ENCODE measurements at regions not wholly inside any gene's neighbourhood (a gene's known extent, or its start where the extent isn't known, plus 50 kb on each side); places are given as distances from the start of the nearest gene placed in this dataset.

GRCh38 chr3:105277656-105278055, 89.1 kb upstream of the ALCAM start:
- DNase-seq (ENCODE audit: low read depth, low spot score) (no peak), ATAC-seq (no peak)
- Histone ChIP-seq H3K9me3 (ENCODE audit: control insufficient read depth, insufficient read depth, low read depth, low read length) (no peaks in the 10 kb centered on the region), H3K27me3 (ENCODE audit: control insufficient read depth, insufficient read depth, low read length) (no peaks in the 10 kb centered on the region), H3K36me3 (ENCODE audit: control insufficient read depth, insufficient read depth, low read length) (no peaks in the 10 kb centered on the region), H3K4me1 (ENCODE audit: control insufficient read depth, insufficient read depth, low read length) (no peaks in the 10 kb centered on the region), H3K27ac (ENCODE audit: low read length) (no peak overlapping the region), H3K4me3 (ENCODE audit: low read depth in 2 of 2, low read length in 2 of 2) (no peak overlapping the region)
- in situ Hi-C loops (cut with HindIII; ENCODE audit: low pct_unique_long_range_greater_than_20kb, low sequenced_read_pairs), result no loop called here
- TF ChIP-seq POLR2AphosphoS5 (IDR thresholded peaks at IDR 0.05; ENCODE audit: low read depth, low read length), result no peak
- TF ChIP-seq, protein P1, sequence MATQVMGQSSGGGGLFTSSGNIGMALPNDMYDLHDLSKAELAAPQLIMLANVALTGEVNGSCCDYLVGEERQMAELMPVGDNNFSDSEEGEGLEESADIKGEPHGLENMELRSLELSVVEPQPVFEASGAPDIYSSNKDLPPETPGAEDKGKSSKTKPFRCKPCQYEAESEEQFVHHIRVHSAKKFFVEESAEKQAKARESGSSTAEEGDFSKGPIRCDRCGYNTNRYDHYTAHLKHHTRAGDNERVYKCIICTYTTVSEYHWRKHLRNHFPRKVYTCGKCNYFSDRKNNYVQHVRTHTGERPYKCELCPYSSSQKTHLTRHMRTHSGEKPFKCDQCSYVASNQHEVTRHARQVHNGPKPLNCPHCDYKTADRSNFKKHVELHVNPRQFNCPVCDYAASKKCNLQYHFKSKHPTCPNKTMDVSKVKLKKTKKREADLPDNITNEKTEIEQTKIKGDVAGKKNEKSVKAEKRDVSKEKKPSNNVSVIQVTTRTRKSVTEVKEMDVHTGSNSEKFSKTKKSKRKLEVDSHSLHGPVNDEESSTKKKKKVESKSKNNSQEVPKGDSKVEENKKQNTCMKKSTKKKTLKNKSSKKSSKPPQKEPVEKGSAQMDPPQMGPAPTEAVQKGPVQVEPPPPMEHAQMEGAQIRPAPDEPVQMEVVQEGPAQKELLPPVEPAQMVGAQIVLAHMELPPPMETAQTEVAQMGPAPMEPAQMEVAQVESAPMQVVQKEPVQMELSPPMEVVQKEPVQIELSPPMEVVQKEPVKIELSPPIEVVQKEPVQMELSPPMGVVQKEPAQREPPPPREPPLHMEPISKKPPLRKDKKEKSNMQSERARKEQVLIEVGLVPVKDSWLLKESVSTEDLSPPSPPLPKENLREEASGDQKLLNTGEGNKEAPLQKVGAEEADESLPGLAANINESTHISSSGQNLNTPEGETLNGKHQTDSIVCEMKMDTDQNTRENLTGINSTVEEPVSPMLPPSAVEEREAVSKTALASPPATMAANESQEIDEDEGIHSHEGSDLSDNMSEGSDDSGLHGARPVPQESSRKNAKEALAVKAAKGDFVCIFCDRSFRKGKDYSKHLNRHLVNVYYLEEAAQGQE (IDR thresholded peaks at IDR 0.05; ENCODE audit: insufficient read depth in 1 of 2, low read depth in 2 of 2, low read length in 1 of 2), result no peak
- TF ChIP-seq SIN3A (IDR thresholded peaks at IDR 0.05; ENCODE audit: borderline replicate concordance, insufficient read depth, low read depth, low read length), result no peak
- no peak for TF ChIP-seq TCF7L2 (IDR thresholded peaks at IDR 0.05; ENCODE audit: low read depth, low read length)
- TF ChIP-seq, protein P2, sequence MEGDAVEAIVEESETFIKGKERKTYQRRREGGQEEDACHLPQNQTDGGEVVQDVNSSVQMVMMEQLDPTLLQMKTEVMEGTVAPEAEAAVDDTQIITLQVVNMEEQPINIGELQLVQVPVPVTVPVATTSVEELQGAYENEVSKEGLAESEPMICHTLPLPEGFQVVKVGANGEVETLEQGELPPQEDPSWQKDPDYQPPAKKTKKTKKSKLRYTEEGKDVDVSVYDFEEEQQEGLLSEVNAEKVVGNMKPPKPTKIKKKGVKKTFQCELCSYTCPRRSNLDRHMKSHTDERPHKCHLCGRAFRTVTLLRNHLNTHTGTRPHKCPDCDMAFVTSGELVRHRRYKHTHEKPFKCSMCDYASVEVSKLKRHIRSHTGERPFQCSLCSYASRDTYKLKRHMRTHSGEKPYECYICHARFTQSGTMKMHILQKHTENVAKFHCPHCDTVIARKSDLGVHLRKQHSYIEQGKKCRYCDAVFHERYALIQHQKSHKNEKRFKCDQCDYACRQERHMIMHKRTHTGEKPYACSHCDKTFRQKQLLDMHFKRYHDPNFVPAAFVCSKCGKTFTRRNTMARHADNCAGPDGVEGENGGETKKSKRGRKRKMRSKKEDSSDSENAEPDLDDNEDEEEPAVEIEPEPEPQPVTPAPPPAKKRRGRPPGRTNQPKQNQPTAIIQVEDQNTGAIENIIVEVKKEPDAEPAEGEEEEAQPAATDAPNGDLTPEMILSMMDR (IDR thresholded peaks at IDR 0.05), result no peak
- POLR2A ChIA-PET, result no interaction called here
- no TSS peak for BruUV-seq (replicated peaks)
- intact Hi-C loops (cut with micrococcal nuclease; ENCODE audit: unreplicated experiment), result no loop called here
- CTCF ChIA-PET, result no interaction called here

- intact Hi-C loops (cut with micrococcal nuclease; ENCODE audit: unreplicated experiment), result no loop called here
- in situ Hi-C loops (cut with HindIII; ENCODE audit: low pct_unique_long_range_greater_than_20kb, low sequenced_read_pairs), result no loop called here
- H3K36me3 ChIP-seq (ENCODE audit: control insufficient read depth, insufficient read depth, low read length), result no peaks in the 10 kb centered on the region
- no peak overlapping the region for H3K4me3 ChIP-seq (ENCODE audit: low read depth in 2 of 2, low read length in 2 of 2)
- CTCF ChIA-PET, result no interaction called here
- no peaks in the 10 kb centered on the region for H3K9me3 ChIP-seq (ENCODE audit: control insufficient read depth, insufficient read depth, low read depth, low read length)
- no TSS peak for BruUV-seq (replicated peaks)
- H3K27me3 ChIP-seq (ENCODE audit: control insufficient read depth, insufficient read depth, low read length), result no peaks in the 10 kb centered on the region
- no peaks in the 10 kb centered on the region for H3K4me1 ChIP-seq (ENCODE audit: control insufficient read depth, insufficient read depth, low read length)
- POLR2A ChIA-PET, result no interaction called here
- ATAC-seq, result no peak
- H3K27ac ChIP-seq (ENCODE audit: low read length), result no peak overlapping the region
- TF ChIP-seq POLR2AphosphoS5 (IDR thresholded peaks at IDR 0.05; ENCODE audit: low read depth, low read length), result no peak
- TF ChIP-seq TCF7L2 (IDR thresholded peaks at IDR 0.05; ENCODE audit: low read depth, low read length), result no peak
- TF ChIP-seq, protein P2 (IDR thresholded peaks at IDR 0.05), result no peak
- TF ChIP-seq SIN3A (IDR thresholded peaks at IDR 0.05; ENCODE audit: borderline replicate concordance, insufficient read depth, low read depth, low read length), result no peak
- TF ChIP-seq, protein P1 (IDR thresholded peaks at IDR 0.05; ENCODE audit: insufficient read depth in 1 of 2, low read depth in 2 of 2, low read length in 1 of 2), result no peak
- no peak for DNase-seq (ENCODE audit: low read depth, low spot score)
Observed at GRCh38 chr3:105278688-105279087, 88.0 kb upstream of the ALCAM start.
